Neural cell (in vitro differentiated cells): ENCODE measurements at regions not wholly inside any gene's neighbourhood (a gene's known extent, or its start where the extent isn't known, plus 50 kb on each side); places are given as distances from the start of the nearest gene placed in this dataset.

Source experiments
- H2AFZ ChIP-seq: fragments of 200-600, 300-800 bp; sonication (generic), shearing (Covaris generic); 2 replicates; pipeline ENCODE4 v1.6.0; 2014; ENCODE audit warnings: low read depth, mild to moderate bottlenecking, antibody characterized with exemption, low read length, moderate library complexity
- H3F3A ChIP-seq: fragments of 200-600 bp; shearing (Covaris generic); 2 replicates; pipeline ENCODE4 v1.6.1; 2016; ENCODE audit warnings: mild to moderate bottlenecking, moderate library complexity, mixed read lengths, antibody characterized with exemption, low read length; ENCODE audit not compliant: insufficient read depth, poor library complexity, severe bottlenecking
- H3K27ac ChIP-seq: fragments of 200-600, 300-800 bp; sonication (generic), shearing (Covaris generic); 2 replicates; pipeline ENCODE4 v1.5.1; 2014; ENCODE audit warnings: mild to moderate bottlenecking, low read length, moderate library complexity
- H3K27me3 ChIP-seq: fragments of 300-800, 200-600 bp; sonication (generic), shearing (Covaris generic); 2 replicates; pipeline ENCODE4 v1.6.0; 2014; ENCODE audit warnings: mild to moderate bottlenecking, low read depth, low read length, moderate library complexity; ENCODE audit not compliant: insufficient read depth
- H3K36me3 ChIP-seq: fragments of 300-800, 200-600 bp; sonication (generic), shearing (Covaris generic); 2 replicates; pipeline ENCODE4 v1.5.1; 2014; ENCODE audit warnings: mild to moderate bottlenecking, antibody characterized with exemption, low read length, moderate library complexity; ENCODE audit not compliant: insufficient read depth
- H3K4me2 ChIP-seq: fragments of 300-800, 200-600 bp; sonication (generic), shearing (Covaris generic); 2 replicates; pipeline ENCODE4 v1.6.0; 2014; ENCODE audit warnings: mild to moderate bottlenecking, low read length
- H3K4me3 ChIP-seq: fragments of 300-800, 200-600 bp; sonication (generic), shearing (Covaris generic); 2 replicates; pipeline ENCODE4 v1.5.1; 2014; ENCODE audit warnings: mild to moderate bottlenecking, low read length, moderate library complexity
- H3K79me2 ChIP-seq: fragments of 200-600 bp; shearing (Covaris generic); replicated peaks from 2 replicates; pipeline ENCODE4 v1.6.0; 2014; ENCODE audit warnings: mild to moderate bottlenecking, low read length, moderate library complexity; ENCODE audit not compliant: insufficient read depth
- H3K9ac ChIP-seq: fragments of 300-800, 200-600 bp; sonication (generic), shearing (Covaris generic); 2 replicates; pipeline ENCODE4 v1.6.1; 2016; ENCODE audit warnings: mild to moderate bottlenecking, low read length, mixed read lengths
- H3K9me2 ChIP-seq: fragments of 200-600 bp; shearing (Covaris generic); 2 replicates; pipeline ENCODE4 v1.6.1; 2016; ENCODE audit warnings: mild to moderate bottlenecking, low read length, mixed read lengths; ENCODE audit not compliant: insufficient read depth
- H3K9me3 ChIP-seq: fragments of 200-600, 300-800 bp; sonication (generic), shearing (Covaris generic); 2 replicates; pipeline ENCODE4 v1.6.1; 2016; ENCODE audit warnings: mild to moderate bottlenecking, mixed run types, low read length, moderate library complexity, mixed read lengths
- H4K20me1 ChIP-seq: fragments of 200-600 bp; shearing (Covaris generic); 2 replicates; pipeline ENCODE4 v1.6.1; 2016; ENCODE audit warnings: mild to moderate bottlenecking, mixed run types; ENCODE audit not compliant: insufficient read depth
- EP300 ChIP-seq: fragments of 450-650 bp; conservative IDR thresholded peaks from 2 replicates; pipeline ENCODE4 v1.6.1; 2014; ENCODE audit warnings: antibody characterized with exemption, mild to moderate bottlenecking, moderate library complexity; ENCODE audit not compliant: poor library complexity, severe bottlenecking
- EZH2 ChIP-seq: fragments of 200-600, 300-800 bp; shearing (Covaris generic), sonication (generic); IDR thresholded peaks from 2 replicates; pipeline ENCODE4 v1.6.1; 2014; ENCODE audit warnings: antibody characterized with exemption, low read length, borderline replicate concordance, mild to moderate bottlenecking; ENCODE audit not compliant: insufficient read depth, poor library complexity, severe bottlenecking
- MXI1 ChIP-seq: fragments of 450-650 bp; conservative IDR thresholded peaks from 2 replicates; pipeline ENCODE4 v1.6.1; 2014; ENCODE audit warnings: antibody characterized with exemption, mild to moderate bottlenecking; ENCODE audit not compliant: poor library complexity, severe bottlenecking
- POLR2AphosphoS5 ChIP-seq: IDR thresholded peaks from 2 replicates; pipeline ENCODE4 v1.6.1; 2012
- RAD21 ChIP-seq: fragments of 450-650 bp; conservative IDR thresholded peaks from 2 replicates; pipeline ENCODE4 v1.6.1; 2014; ENCODE audit warnings: antibody characterized with exemption, mild to moderate bottlenecking, moderate library complexity
- SMC3 ChIP-seq: fragments of 450-650 bp; conservative IDR thresholded peaks from 2 replicates; pipeline ENCODE4 v1.6.1; 2014; ENCODE audit warnings: antibody characterized with exemption, mild to moderate bottlenecking, moderate library complexity; ENCODE audit not compliant: poor library complexity
- TAF1 ChIP-seq: IDR thresholded peaks from 2 replicates; pipeline ENCODE4 v1.6.1; 2012; ENCODE audit warnings: low read depth
- TF ChIP-seq, protein P1 (sequence below): IDR thresholded peaks from 2 replicates; pipeline ENCODE4 v1.6.1; 2012; ENCODE audit warnings: borderline replicate concordance
- TF ChIP-seq, protein P2 (sequence below): fragments of 450-650 bp; IDR thresholded peaks from 2 replicates; pipeline ENCODE4 v1.5.1; 2014; ENCODE audit warnings: antibody characterized with exemption, mild to moderate bottlenecking, moderate library complexity; ENCODE audit not compliant: poor library complexity, severe bottlenecking

DNA sequence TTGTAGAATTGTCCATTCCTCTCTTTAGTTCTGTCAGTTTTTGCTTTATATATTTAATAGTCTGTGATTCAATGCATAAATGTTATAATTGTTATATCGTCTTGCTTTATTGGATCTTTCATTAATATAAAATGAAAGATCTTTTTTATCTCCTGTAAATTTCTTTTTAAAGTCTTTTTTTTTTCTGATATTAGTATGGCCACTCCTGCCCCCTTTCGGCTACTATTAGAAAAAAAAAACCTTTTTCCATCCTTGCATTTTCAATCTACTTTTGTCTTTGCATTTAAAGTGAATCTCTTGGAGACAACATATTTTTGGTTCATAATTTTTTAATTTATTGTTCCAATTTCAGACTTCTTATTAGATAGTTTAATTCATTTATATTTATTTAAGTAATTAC lies 677.4 kb upstream of the NDST4 start:
- no peak overlapping the region for H3K9ac ChIP-seq
- H3F3A ChIP-seq = no peaks in the 10 kb centered on the region
- no peak overlapping the region for H2AFZ ChIP-seq
- no peak overlapping the region for H3K4me2 ChIP-seq
- no peaks in the 10 kb centered on the region for H3K9me2 ChIP-seq
- no peak overlapping the region for H3K4me3 ChIP-seq
- H3K36me3 ChIP-seq = no peaks in the 10 kb centered on the region
- no peaks in the 10 kb centered on the region for H4K20me1 ChIP-seq
- H3K27me3 ChIP-seq = no peaks in the 10 kb centered on the region
- H3K27ac ChIP-seq = no peak overlapping the region
- no peaks in the 10 kb centered on the region for H3K79me2 ChIP-seq
- TF ChIP-seq EZH2 (no peak), RAD21 (no peak), POLR2AphosphoS5 (no peak), TAF1 (no peak), MXI1 (no peak), SMC3 (no peak), EP300 (no peak)
- TF ChIP-seq, protein P1, sequence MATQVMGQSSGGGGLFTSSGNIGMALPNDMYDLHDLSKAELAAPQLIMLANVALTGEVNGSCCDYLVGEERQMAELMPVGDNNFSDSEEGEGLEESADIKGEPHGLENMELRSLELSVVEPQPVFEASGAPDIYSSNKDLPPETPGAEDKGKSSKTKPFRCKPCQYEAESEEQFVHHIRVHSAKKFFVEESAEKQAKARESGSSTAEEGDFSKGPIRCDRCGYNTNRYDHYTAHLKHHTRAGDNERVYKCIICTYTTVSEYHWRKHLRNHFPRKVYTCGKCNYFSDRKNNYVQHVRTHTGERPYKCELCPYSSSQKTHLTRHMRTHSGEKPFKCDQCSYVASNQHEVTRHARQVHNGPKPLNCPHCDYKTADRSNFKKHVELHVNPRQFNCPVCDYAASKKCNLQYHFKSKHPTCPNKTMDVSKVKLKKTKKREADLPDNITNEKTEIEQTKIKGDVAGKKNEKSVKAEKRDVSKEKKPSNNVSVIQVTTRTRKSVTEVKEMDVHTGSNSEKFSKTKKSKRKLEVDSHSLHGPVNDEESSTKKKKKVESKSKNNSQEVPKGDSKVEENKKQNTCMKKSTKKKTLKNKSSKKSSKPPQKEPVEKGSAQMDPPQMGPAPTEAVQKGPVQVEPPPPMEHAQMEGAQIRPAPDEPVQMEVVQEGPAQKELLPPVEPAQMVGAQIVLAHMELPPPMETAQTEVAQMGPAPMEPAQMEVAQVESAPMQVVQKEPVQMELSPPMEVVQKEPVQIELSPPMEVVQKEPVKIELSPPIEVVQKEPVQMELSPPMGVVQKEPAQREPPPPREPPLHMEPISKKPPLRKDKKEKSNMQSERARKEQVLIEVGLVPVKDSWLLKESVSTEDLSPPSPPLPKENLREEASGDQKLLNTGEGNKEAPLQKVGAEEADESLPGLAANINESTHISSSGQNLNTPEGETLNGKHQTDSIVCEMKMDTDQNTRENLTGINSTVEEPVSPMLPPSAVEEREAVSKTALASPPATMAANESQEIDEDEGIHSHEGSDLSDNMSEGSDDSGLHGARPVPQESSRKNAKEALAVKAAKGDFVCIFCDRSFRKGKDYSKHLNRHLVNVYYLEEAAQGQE = no peak
- TF ChIP-seq, protein P2, sequence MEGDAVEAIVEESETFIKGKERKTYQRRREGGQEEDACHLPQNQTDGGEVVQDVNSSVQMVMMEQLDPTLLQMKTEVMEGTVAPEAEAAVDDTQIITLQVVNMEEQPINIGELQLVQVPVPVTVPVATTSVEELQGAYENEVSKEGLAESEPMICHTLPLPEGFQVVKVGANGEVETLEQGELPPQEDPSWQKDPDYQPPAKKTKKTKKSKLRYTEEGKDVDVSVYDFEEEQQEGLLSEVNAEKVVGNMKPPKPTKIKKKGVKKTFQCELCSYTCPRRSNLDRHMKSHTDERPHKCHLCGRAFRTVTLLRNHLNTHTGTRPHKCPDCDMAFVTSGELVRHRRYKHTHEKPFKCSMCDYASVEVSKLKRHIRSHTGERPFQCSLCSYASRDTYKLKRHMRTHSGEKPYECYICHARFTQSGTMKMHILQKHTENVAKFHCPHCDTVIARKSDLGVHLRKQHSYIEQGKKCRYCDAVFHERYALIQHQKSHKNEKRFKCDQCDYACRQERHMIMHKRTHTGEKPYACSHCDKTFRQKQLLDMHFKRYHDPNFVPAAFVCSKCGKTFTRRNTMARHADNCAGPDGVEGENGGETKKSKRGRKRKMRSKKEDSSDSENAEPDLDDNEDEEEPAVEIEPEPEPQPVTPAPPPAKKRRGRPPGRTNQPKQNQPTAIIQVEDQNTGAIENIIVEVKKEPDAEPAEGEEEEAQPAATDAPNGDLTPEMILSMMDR = no peak
- no peaks in the 10 kb centered on the region for H3K9me3 ChIP-seq

DNA sequence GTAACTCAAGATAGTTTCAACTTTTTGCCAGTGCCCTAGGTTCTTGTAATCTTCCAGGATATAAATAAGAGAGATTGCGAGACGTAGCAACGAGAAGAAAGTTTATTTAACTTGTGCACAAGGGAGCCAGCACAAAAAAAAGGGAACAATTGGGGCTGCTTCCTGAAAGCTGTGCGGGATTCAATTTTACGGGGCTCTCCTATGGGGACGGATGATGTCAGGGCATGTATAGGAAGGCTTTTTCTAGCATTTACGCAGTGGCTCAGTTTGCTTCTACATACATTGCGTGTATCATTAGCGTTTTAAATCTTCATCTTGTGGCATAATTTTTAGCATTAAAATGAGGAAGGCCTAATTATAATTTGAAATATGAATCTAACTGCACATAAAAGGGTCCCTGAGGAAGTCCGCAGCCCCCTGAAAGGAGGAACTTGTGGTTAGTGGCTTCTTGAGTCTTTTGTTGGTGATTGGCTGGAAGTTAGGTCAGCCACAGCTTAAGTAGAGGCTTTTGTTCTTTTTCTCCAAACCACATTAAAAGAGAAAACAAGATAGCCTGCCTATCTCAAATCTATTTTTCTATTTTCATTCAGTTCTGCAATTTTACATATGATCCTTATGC lies 668.2 kb upstream of the NDST4 start:
- H3K9ac ChIP-seq = no peak overlapping the region
- H3K9me2 ChIP-seq = no peaks in the 10 kb centered on the region
- no peaks in the 10 kb centered on the region for H3K9me3 ChIP-seq
- TF ChIP-seq POLR2AphosphoS5 = no peak
- no peak for TF ChIP-seq TAF1
- TF ChIP-seq RAD21 = no peak
- no peak for TF ChIP-seq EP300
- TF ChIP-seq, protein P1 = no peak
- TF ChIP-seq SMC3 = no peak
- no peak for TF ChIP-seq MXI1
- TF ChIP-seq, protein P2 = no peak
- TF ChIP-seq EZH2 = no peak
- H3F3A ChIP-seq = no peaks in the 10 kb centered on the region
- no peaks in the 10 kb centered on the region for H3K27me3 ChIP-seq
- no peak overlapping the region for H2AFZ ChIP-seq
- H3K36me3 ChIP-seq = no peaks in the 10 kb centered on the region
- H4K20me1 ChIP-seq = no peaks in the 10 kb centered on the region
- H3K4me2 ChIP-seq = no peak overlapping the region
- no peak overlapping the region for H3K27ac ChIP-seq
- H3K4me3 ChIP-seq = no peak overlapping the region
- no peaks in the 10 kb centered on the region for H3K79me2 ChIP-seq
